ENCODE measurements at regions not wholly inside any gene's neighbourhood (a gene's known extent, or its start where the extent isn't known, plus 50 kb on each side); places are given as distances from the start of the nearest gene placed in this dataset.
A peak's percentile ranks its signal among the peaks of the same experiment; 100 is the strongest.

GRCh38 chr13:105806628-105806920 lies 728.9 kb downstream of the EFNB2 start:
- TF ChIP-seq, protein P1, sequence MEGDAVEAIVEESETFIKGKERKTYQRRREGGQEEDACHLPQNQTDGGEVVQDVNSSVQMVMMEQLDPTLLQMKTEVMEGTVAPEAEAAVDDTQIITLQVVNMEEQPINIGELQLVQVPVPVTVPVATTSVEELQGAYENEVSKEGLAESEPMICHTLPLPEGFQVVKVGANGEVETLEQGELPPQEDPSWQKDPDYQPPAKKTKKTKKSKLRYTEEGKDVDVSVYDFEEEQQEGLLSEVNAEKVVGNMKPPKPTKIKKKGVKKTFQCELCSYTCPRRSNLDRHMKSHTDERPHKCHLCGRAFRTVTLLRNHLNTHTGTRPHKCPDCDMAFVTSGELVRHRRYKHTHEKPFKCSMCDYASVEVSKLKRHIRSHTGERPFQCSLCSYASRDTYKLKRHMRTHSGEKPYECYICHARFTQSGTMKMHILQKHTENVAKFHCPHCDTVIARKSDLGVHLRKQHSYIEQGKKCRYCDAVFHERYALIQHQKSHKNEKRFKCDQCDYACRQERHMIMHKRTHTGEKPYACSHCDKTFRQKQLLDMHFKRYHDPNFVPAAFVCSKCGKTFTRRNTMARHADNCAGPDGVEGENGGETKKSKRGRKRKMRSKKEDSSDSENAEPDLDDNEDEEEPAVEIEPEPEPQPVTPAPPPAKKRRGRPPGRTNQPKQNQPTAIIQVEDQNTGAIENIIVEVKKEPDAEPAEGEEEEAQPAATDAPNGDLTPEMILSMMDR (conservative IDR thresholded peaks at IDR 0.05; ENCODE audit: control insufficient read depth, insufficient read depth, low read depth, low read length) = no peak
- no peak for DNase-seq (ENCODE audit: low read depth)

DNA sequence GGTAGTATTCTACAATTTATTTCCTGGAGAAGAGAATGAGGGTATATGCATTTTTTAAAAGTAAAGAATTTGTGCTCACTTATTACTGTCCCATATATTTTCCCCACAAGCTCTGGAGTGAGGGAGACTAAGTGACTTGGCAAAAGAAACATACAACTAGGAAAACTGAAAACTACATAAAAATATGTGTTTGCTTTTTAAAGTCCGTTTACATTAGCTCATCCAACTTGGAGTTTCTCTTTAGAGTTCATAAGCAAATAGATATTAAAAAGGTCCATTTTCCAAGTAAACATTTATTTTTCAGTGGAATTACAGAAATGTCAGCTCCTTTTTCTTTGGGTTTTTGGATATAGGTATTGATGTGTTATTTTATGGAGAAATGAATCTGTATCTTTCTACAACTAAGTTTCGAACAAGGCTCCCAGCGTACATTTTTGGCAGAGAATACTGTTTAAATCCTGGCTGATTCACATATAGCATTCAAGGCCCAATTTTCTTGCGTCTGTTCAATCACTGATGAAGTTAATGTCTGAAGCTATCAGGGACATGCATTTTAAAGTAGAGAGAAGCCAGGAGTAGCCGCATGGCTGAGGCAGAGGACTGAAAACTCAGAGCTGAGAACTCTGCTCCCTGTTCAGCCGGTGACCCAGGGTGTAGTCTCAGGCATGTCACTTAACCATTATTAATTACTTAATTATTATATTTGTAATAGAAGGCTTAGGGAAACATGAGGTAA lies 729.4 kb downstream of the EFNB2 start:
- TF ChIP-seq, protein P1 (conservative IDR thresholded peaks at IDR 0.05; ENCODE audit: control insufficient read depth, insufficient read depth, low read depth, low read length) = no peak
- no peak for DNase-seq (ENCODE audit: low read depth)
- H3K4me3 ChIP-seq (ENCODE audit: control insufficient read depth, low read depth, low read length) = no peak overlapping the region

More at GRCh38 chr13:105806628-105806920, 728.9 kb downstream of the EFNB2 start:
- H3K4me3 ChIP-seq (ENCODE audit: control insufficient read depth, low read depth, low read length) = no peak overlapping the region

- TF ChIP-seq, protein P1 (conservative IDR thresholded peaks at IDR 0.05; ENCODE audit: control insufficient read depth, insufficient read depth, low read depth, low read length) = no peak
- no peak overlapping the region for H3K4me3 ChIP-seq (ENCODE audit: control insufficient read depth, low read depth, low read length)
- DNase-seq (ENCODE audit: low read depth) = peak; percentile 34
Measured at GRCh38 chr13:105804561-105805190, 730.8 kb downstream of the EFNB2 start.

DNA sequence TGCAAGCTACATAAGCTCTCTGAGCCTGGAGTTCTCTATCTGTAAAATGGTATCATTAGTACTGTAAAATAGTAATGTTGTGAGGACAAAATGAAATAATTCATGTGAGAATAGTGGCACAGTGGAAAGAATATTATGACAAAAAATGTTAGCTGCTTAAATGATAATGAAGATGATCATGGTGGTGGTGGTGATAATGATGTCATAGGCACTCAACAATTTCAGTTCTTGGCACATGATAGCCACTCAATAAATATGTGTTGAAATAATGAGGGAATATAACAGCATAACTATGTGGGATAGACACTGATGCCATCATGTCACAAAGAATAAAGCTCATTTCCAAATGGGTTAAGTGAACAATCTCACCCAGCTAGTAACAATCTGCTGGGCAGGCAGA lies 736.3 kb downstream of the EFNB2 start:
- H3K4me3 ChIP-seq (ENCODE audit: control insufficient read depth, low read depth, low read length) = no peak overlapping the region
- no peak for DNase-seq (ENCODE audit: low read depth)
- TF ChIP-seq, protein P1 (conservative IDR thresholded peaks at IDR 0.05; ENCODE audit: control insufficient read depth, insufficient read depth, low read depth, low read length) = no peak

- TF ChIP-seq, protein P1 (conservative IDR thresholded peaks at IDR 0.05; ENCODE audit: control insufficient read depth, insufficient read depth, low read depth, low read length) = no peak
- H3K4me3 ChIP-seq (ENCODE audit: control insufficient read depth, low read depth, low read length) = no peak overlapping the region
- DNase-seq (ENCODE audit: low read depth) = no peak
Measured at GRCh38 chr13:105798541-105798940, 736.9 kb downstream of the EFNB2 start.

DNA sequence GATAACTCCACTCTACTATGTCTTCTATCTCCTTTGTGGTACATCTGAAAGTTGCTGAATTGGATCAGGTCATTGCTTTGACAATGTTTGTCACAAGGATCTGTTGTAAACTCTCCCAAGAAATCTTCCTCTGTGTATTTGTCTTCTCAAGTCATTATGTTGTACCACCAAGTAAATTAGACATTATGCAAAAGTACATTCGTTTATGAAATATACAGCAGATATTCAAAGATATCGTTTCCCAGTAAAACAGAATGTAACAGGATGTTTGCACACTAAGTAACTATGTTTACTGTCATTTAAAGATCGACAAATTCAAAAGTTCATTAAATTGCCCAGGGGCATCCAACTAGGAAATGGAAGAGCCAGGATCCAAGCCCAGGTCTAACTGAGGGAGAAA lies 739.4 kb downstream of the EFNB2 start:
- no peak overlapping the region for H3K4me3 ChIP-seq (ENCODE audit: control insufficient read depth, low read depth, low read length)
- TF ChIP-seq, protein P1 (conservative IDR thresholded peaks at IDR 0.05; ENCODE audit: control insufficient read depth, insufficient read depth, low read depth, low read length) = no peak
- DNase-seq (ENCODE audit: low read depth) = no peak
